GM03348 (cell line): ENCODE measurements at regions not wholly inside any gene's neighbourhood (a gene's known extent, or its start where the extent isn't known, plus 50 kb on each side); places are given as distances from the start of the nearest gene placed in this dataset.
"Not testable (repeated sequence)": the region's sequence is repeated elsewhere in the genome, so short reads cannot be mapped to it uniquely, and the experiment has no call there.

ENCODE experiments used
- DNase-seq: peaks from one replicate; pipeline ENCODE4 v3.0.0; 2012; ENCODE audit warnings: low spot score

DNA sequence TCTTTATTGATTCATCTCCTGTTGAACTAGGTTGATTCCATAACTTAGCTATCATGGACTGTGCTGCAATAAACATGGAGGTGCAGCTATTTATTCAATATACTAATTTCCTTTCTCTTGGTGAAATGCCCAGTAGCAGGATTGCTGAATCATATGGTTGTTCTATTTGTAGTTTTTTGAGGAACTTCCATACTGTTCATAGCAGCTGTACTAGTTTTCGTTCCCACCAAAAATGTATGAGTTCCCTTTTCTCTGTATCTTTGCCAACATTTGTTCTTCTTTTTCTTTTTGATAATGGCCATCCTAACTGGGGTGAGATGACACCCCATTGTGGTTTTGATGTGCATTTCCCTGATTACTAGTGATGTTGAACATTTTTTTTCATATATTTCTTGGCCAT lies 87.2 kb upstream of the NAV2 start:
- DNase-seq, result no peak

DNA sequence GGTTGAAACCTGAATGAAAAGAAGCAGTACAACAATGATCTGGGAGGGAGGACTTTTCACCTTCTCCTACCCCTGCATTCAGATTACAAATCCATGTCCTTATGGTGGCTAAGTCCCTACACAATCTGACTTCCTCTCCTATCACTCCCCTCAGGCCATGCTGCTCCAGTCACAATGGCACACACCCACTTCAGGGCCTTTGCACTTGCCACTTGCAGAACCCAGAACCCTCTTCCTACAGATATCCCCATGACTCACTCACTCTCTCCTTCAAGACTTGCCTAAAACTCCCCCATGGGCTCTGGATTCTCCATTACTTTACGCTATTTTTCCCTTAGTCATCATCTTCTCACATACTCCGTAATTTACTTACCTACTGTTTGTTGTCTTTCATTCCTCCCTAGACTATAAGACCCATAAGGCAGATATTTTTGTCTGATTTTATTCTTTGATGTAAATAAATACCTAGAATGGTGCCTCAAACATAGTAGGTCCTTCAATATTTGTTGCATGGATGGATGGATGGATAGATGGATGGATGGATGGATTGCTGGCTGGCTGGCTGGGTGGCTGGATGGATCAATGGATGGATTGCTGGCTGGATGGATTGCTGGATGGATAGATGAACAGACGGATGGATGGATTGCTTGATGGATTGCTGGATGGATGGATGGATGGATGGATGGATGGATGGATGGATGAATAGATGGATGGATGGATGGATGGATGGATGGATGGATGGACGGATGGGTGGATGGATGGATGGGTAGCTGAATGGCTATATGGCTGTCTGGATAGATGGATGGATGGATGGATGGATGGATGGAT lies 94.7 kb upstream of the NAV2 start:
- no peak for DNase-seq

DNA sequence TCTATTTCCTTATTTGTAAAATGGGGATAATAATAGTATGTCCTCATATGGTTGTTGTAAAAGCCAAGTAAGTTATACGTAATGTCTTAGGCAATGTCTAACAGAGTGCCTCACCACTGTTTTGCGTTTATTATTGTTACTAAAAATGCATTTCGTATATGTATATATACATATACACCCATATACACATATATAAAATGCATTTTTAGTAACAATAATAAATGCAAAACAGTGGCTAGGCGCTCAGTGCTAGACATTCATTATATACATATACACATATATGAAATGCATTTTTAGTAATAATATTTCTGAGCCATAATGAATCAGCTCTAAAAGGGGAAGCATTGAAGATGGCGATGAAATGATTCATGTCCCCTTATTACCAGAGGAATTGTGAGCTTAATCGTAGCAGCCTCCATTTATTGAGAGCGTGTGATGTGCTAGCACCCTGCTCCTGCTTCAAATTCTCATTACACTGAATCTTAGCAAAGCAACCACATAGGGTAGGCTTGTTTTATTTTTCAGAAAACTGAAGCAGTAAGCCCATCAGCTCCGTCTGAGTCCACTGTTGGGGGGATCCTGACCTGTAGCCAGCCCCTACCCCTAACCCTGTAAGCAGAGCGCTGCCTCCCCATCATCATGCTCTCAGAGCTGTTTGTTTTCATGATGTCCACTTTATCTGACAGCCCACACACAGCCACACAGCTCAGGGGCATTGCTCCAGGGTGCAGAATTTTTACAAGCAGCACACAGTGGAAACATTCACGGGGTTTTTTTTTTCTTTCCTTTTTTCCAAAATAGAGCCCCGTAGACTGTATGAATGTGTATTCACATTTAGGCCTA lies 97.1 kb upstream of the NAV2 start:
- no peak for DNase-seq

DNA sequence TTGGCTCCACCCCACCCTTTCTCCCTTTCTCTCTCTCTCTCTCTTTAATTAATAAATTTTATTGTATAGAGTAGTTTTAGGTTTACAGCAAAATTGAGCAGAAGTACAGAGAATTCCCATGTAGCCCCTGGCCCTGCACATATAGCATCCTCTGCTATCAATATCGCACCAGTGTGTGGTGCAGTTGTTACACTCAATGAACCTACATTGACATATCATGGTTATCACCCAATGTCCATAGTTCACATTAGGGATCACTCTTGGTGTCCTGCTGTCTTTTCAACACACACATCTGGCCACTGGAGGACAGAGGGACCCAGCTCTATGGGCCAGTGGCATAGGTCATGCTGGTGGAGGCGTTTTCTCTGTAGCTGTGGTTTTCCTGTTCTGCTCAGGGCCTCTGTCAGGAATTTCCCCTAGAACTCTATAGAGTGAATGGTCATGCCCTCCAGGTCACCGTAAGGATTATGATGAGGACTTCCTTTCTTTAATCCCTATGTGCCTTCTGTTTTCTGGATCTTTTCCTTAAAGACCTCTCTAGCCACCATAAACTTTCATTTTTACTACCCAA lies 98.2 kb upstream of the NAV2 start:
- DNase-seq, result no peak

DNA sequence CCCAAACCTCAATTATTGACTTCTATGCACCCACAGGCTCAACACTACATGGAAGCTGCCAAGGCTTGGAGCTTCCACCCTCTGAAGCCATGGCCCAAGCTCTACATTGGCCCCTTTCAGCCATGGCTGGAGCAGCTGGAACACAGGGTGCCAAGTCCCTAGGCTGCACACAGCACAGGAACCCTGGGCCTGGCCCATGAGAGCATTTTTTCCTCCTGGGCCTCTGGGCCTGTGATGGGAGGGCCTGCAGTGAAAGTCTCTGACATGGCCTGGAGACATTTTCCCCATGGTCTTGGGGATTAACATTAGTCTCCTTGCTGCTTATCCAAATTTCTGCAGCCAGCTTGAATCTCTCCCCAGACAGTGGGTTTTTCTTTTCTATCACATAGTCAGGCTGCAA lies 100.6 kb upstream of the NAV2 start:
- DNase-seq, result not testable (repeated sequence)

DNA sequence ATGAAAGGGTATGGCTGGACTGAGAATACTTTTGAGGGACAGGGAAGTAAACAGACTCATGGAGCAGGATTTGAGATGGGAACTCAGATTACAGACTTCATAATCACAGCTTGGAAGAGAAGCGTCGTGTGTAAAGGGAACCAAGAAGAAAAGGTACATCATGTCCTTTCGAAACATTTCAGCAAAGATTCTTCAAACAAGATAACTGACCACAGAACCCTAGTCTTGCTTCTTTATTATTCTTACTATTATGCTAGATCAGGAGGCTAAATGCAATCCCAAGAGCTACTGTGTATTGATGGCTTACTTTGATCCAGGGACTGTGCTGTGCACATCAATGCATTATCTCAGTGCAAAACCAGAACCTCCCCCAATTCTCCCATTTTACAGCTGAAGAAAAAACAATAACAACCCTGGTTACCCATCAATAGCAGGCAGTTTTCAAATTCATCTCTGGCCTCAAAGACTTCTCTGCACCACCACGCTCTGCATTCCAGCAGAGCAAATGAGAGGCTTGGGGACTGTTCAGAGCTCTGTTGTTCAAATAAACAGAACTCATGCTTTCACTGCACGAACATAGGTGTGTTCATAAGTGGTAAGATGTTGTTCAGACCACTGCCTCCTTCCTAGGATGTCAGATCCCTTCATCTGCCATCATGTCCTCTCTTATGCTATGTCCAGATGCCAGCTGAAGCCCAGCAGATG lies 104.8 kb upstream of the NAV2 start:
- DNase-seq, result no peak

DNA sequence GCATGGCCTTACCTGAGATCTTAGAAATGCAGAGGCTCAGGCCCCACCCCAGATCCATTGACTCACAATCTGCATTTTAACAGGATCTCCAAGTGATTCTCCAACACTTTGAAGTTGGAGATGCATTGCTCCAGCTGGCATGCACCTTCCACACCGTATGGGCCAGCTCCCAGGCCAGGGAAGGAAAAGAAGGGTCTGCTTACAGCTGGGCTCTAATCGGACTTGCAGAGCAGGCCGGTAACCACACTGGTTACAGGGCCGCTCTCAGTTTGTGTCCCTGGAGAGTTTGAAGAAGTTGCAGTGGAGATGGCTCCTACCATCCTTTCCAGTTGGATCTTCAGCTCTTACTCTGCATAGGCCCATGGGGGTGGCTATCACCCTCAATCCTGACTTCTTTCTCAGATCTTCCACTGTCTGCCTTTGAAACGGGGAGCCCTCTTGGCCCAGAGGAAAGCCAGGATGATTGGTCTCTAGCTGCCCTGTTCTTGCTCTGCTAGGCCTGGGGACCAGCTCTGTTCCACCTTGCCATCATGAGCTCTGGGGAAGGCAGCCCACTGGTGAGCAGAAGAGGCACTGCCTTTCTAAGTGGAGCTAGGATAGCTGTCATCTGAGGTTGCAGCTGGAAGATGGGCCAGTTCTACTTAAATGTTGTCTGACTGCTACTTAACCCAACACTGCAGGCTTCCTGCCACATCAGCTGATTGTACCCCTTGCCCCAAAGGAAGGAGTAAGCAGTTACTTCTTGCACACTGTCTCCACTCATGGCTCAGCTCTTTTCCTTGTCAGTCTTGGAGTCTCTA lies 105.6 kb upstream of the NAV2 start:
- DNase-seq, result no peak

DNA sequence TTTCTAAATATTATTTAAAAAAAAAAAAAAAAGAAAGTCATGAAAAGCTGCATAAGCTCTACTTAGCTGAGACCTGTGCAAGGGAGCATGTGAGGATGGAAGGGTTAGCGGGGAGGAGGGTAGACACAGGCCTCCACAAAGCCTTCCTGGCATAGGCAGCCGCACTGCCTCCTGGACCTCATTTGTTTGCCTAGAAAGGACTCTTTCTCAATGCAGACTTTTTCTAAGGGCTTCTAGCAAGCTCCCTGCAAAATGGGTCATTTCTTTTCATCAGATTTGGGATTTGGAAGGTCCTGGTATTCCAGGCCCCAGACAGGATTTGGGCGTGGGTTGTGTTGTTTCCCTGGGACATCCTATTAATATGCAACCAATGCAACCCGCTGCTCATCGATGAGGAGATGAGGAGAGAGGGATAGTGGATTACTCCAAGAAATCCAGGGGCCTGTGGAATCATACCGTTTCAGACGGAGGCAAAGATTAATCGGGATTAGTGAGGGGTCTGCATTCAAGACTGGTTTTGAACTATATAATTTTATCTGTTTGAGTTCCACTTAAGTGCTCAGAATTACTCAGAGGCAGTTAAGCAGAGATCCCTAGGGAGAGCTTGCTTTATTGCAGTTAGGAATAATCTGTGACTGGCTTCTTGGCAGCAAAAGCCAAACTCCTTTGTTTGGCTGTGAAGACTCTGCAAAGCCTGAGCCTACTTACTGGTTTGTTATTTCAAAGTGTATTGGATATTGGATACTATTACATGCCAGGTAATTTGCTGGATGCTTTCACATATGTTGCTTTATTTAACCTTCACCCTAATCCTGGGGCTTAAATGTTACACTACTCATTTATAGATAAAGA lies 106.9 kb upstream of the NAV2 start:
- DNase-seq, result peak; percentile 81

DNA sequence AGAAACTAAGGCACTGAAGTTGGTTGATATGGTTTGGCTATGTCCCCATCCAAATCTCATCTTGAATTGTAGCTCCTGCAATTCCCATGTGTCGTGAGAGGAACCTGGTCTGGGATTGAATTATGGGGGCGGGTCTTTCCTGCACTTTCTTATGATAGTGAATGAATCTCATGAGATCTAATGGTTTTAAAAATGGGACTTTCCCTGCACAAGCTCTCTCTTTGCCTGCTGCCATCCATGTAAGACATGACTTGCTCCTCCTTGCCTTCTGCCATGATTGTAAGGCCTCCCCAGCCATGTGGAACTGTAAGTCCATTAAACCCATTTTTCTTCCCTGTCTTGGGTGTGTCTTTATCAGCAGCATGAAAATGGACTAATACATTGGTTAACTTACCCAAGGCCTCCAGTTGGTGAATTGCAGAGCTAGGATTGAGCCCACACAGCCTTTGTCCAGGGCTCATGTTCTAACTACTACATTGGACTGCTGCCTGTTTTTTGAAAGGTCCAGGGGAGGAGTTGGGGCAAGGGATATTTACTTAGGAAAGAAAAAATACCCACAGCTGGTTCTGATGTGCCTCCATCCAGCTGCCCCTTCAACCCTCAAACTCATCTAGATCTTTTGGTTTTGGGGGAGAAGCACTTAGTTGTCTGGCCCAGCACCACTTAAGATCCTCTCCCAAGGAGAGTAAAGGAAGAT lies 107.8 kb upstream of the NAV2 start:
- no peak for DNase-seq

DNA sequence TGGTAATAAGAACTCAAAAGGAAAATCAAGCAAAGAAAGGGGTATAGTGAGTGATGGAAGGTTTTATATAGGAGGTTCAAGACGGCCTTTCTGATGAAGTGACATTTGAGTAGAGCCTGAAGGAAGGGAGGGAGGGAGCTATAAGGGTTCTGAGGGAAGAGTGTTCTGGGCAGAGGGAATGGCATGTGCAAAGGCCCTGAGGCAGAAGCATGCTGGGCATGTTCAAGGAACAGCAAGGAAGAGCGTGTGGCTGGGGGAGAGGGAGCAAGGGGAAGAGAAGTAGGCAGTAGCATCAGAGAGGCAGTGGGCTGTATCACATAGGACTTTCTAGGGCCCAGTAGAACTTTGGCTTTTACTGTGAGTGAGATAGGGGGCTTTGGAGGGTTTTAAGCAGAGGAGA lies 108.9 kb upstream of the NAV2 start:
- no peak for DNase-seq

DNA sequence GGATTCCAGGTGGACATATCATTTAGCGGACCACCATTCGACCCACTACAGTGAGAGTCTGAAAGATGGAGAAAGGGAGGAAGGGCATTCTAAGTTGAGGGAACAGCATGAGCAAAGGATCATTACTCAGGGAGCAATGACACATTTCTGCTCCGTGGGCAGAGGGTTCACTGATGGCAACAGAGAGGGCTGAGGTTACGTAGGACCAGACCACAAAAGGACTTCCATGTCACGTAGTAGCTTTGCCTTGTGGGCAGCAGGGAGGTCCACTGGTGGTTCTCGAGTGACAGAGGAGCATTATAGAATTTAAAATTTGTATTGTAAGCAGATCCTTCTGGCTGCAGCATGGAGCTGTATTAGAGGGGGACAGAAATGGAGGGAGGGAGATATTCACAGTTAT lies 109.7 kb upstream of the NAV2 start:
- no peak for DNase-seq

DNA sequence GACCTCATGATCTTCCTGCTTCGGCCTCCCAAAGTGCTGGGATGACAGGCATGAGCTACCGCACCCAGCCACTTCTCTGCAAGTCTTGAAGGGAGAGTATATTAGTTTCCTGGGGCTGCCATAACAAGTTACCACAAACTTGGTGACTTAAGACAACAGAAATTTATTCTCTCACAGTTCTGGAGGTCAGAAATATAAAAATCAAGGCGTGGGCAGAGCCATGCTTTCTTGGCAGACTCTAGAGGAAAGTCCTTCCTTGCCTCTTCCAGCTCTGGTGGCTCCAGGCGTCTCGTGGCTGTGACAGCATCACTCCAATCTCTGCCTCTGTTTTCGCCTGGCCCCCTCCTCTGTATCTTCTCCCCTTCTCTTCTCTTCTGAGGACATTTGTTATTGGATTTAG lies 110.2 kb upstream of the NAV2 start:
- no peak for DNase-seq

DNA sequence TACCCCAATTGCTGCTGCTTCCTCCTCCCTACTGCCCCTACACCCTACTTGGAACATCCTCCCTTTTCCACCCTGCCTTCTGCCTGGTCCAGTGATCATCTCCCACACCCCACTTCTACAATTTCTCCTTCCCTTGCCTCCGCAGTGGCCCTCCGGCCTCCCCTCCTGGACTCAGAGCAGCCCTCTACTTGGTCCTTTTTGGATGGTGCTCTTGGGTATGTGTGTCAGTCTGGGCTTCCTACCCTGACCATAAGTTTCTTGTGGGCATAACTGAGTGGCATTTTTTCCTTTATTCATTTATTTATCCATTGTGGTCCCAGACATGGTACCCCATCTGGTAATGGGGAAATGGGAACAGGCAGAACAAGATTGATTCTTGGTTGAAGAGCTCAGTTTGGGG lies 111.4 kb upstream of the NAV2 start:
- no peak for DNase-seq

DNA sequence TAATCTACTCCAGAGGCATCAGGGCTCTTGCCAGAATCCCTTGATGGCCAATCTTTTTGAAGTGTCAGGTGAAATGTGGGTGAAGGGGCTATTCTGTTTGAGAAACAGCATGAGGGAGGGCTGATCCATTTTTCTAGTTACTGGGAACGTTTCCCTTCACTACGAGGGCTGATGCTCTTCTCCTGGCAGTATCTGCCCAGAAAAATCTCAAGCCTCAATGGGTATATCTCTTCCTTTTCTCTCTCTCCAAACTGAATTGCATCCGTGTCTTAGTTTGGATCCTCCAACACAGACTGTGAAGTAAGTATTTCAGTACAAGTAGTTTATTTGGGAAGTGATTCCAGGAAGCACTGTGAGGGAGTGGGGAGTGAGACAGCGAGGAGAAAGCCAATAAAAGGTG lies 113.0 kb upstream of the NAV2 start:
- no peak for DNase-seq

DNA sequence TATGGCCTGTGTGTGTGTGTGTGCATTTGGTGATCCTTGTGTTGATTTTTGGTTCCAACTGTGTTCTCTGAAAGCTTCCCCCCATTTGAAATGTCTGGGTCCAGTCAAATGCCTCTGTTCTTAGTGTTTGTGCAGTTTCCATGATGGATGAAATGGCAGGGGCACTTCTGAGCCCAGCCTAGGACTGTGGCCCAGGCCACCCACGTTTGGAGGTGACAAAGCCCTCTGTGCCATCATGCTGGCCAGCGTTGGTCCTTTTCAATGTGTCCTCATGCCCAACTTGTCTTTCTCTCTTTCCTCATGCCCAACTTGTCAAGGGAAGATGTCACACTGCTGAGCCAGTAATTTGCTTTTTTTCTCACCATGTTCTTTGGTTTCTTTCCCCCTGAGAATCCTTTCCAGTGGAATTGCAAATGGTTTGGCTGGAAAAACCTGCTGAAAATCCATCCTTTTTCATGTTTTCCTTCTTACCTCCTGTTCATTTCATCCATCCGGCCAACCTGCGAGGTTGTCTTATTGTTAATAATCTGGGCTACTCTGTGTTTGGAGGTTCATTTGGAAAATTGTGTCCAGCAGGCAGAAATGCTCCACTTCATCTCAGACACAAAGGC lies 113.7 kb upstream of the NAV2 start:
- no peak for DNase-seq

DNA sequence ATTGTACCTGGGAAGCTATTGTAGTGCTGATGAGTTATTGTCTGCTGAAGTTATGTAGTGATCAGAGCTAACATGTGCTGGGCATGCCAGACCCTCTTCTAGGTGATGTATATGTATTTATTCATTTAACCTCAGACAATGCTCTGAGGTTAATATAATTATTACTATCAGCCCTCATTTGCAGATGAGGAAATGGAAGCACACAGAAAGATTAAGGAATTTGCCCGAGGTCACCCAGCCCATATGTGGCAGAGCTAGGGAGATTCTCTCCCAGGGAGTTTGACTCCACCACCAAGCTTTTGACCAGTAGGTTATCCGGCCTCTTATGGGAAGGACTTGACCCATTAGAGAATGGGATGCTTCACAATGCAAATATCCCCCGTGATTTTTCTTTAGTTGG lies 114.2 kb upstream of the NAV2 start:
- no peak for DNase-seq

DNA sequence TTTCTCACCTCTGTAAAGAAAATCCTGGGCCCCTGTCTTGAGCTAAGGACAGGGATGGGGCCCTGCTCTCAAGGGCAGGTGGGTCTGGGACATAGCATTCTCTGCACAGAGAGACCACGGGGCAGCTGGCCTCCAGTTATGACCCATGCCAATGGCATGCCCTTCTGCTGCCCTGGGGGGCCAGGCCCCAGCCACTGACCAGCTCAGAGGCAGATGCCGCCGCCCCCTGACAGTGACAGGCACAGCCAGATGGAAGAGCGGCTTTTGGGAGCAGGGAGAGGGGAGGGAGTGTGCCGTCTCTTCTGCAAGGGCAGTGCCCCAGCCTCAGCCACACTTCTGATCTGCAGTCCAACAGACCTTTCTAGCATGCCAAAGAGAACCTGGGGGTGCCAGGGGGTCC lies 114.8 kb upstream of the NAV2 start:
- DNase-seq, result no peak

DNA sequence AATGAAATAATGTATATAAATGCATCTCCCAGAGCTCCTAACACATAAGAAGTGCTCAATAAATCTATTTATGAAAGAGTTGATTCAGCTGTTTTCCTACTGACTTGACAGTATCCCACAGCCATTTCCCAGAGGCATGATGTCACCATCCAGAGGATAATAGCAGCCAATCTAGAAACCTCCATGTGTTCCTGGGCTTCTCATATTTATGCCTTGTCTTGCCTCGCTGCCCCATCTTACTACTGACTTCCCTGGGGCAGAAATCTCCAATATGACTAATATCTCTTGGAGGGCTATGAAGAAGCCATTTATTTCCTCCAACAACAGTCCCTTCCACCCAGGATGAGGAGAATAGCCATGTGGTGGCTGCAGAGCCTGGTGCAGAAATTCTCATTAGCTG lies 115.4 kb upstream of the NAV2 start:
- DNase-seq, result peak; percentile 67
